GM10266 (cell line): ENCODE measurements at regions not wholly inside any gene's neighbourhood (a gene's known extent, or its start where the extent isn't known, plus 50 kb on each side); places are given as distances from the start of the nearest gene placed in this dataset.

Experiments
- DNase-seq: peaks from one replicate; pipeline ENCODE4 v3.0.0; 2012; ENCODE audit errors: extremely low spot score
- TF ChIP-seq, protein P1 (sequence below): IDR thresholded peaks from 2 replicates; pipeline ENCODE4 v1.5.1; 2012; ENCODE audit warnings: mild to moderate bottlenecking, low read depth; ENCODE audit not compliant: control insufficient read depth, insufficient read depth; ENCODE audit errors: missing control alignments

DNA sequence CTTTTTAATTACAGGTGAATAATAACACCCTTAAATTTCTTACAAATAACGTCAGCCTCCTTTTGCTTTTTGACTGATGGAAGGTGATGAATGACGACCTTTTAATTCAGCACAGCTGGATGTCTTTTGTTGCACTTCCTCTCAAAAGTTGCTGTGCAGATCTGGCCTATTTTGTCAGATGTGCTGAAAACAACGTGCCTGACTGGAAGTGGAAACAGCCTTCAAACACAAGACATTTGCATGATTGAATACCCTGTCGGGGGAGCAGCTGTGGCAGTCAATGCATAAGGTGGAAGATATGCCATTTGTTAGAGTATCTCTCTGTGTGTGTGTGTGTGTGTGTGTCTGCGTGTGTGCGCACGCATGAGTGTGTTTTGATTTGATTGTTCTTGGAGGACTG is 579.7 kb downstream of the SPRY1 start:
- DNase-seq: no peak

DNA sequence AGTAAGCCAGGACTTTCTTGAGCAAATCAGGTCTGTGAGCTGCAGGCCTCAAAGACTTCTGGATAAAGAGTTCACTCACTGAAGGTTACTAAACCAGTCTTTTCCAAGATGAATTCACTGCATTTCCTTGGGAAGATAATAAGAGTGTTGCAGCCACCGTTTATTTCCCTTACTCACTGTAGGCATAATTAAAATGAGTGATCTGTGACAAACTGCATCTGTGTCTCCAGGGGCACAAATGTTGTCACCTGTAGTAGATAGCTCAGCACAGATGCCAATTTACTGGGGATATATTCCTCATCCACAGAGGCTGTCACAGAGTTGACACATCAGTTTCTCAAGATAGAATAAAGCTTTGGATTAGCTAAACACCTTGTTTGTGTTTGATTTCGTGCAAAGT is 580.2 kb downstream of the SPRY1 start:
- DNase-seq: no peak
- TF ChIP-seq, protein P1, sequence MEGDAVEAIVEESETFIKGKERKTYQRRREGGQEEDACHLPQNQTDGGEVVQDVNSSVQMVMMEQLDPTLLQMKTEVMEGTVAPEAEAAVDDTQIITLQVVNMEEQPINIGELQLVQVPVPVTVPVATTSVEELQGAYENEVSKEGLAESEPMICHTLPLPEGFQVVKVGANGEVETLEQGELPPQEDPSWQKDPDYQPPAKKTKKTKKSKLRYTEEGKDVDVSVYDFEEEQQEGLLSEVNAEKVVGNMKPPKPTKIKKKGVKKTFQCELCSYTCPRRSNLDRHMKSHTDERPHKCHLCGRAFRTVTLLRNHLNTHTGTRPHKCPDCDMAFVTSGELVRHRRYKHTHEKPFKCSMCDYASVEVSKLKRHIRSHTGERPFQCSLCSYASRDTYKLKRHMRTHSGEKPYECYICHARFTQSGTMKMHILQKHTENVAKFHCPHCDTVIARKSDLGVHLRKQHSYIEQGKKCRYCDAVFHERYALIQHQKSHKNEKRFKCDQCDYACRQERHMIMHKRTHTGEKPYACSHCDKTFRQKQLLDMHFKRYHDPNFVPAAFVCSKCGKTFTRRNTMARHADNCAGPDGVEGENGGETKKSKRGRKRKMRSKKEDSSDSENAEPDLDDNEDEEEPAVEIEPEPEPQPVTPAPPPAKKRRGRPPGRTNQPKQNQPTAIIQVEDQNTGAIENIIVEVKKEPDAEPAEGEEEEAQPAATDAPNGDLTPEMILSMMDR: no peak

More for the DNA sequence above, 579.7 kb downstream of the SPRY1 start:
- TF ChIP-seq, protein P1: no peak

DNA sequence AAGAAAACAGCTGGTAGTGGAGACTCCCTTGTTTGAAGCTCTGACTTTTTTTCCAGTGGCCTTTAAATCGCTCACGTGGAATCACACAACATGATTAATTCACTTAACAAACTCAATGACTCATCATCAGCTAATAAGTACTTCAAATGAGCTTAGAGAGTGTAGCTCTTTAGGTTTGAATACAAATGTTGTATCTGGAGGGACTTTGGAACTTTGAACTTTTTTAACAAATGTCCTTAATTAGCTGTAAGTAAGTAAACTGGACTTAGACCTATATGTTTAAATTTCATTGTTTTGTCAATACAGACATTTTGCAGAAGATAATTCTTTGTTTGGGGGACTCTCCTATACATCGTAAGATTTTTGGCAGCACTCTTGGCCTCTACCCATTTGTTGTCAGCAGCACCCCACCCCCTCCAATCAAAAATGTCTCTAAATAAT is 581.1 kb downstream of the SPRY1 start:
- TF ChIP-seq, protein P1: no peak
- no peak for DNase-seq

DNA sequence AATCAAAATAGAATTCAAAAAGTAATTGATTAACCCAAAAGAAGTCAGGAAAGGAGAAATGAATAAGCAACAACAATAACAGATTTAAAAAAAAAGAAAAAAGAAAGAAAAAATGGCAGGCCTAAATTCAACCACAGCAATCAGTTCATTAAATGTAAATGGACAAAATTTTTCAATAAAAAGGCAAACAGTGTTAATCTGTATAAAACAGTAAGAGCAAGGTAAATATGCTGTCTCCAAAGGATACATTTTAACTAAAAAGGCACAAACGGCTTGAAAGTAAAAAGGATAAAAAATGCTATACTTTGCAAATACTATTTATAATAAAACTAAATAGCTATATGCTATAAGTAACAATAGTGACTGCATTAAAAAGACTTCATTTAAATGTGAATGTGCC is 582.0 kb downstream of the SPRY1 start:
- no peak for DNase-seq
- TF ChIP-seq, protein P1: no peak

DNA sequence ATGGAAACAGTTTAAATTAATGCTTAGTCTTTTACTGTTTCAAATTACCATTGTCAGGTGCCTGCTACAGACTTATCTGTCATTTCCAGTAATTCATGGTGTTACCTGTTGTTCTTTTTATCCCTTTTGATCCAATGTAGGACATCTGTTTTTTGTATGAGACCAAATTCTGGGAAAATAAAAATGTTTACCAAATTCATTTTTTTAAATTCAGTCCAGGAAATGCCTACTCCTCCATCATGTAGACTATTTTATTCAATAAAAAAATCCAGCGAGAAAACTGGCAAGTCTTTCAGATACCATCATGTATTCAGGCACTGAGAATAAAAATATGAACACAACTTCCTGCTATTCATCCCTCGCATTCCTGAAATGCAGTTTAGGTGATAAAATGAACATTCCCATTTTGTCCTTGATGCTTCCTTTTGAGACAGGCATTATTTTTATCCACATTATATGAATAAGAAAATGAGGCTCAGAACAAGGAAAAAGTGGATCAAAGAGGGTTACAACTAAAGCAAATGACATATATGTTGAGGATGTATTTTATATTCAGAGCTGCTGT is 584.2 kb downstream of the SPRY1 start:
- no peak for DNase-seq
- TF ChIP-seq, protein P1: no peak

DNA sequence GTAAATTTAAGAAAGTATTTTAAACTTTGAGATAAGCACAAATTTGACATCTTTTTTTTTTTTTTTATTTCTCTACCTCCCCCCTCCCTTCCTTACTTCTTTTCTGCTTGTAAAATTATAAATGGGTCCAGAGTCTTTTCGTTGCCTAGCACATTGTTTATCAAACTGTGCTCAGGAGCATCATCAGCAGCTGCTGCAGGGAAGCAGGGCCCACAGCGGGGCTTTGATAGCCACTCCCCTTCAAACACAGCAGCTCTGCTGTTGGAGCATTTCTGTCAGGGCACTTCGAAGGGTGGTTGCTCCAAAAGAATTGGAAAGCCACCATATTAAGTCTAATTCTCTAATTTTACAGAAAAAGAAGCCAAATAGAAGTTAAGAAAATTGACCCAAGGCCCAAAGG is 588.3 kb downstream of the SPRY1 start:
- no peak for DNase-seq
- TF ChIP-seq, protein P1: no peak

DNA sequence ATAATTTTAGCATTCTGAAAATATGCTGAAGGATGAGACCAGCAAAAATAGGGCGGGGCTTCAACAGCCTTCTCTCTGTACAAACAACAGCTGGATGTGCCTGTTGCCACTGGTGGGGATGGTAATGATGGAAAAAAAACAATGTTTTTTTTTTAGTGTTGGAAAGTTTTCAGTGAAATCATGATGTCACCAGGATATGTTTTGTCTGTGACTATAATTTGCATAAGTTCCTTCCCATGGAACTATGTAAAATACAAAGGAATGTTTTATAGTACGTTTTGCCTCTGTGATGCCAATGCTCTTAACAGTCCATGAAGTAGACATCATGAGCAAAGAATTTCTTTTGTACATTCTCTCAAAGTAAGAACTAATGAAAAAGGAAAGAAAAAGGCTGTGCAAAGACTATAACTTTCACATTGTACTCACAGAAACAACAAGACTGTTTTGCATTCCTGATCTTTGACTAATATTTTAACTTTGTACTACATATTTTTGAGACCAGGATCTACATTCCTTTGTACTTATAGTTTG is 589.7 kb downstream of the SPRY1 start:
- DNase-seq: no peak

More for the DNA sequence above, 589.7 kb downstream of the SPRY1 start:
- TF ChIP-seq, protein P1: no peak
